ENCODE measurements at regions not wholly inside any gene's neighbourhood (a gene's known extent, or its start where the extent isn't known, plus 50 kb on each side); places are given as distances from the start of the nearest gene placed in this dataset.

DNA sequence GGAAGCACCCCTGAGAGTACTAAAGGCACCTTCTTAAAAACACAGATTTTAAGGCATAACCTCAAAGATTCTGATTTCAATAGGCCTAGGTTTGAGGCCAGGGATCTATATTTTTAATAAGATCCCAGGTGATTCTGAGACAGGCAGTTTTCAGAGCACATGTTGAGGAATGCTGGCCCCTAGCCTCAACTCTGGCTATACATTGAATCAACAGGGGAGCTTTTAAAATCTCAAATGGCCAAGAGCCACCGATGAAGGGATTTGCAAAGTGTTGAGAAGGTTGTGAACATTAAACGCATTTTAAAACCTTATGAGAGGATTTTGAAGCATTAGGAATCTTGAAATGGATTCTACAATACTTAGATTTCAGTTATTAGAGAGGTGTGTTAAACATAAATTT is 268.8 kb upstream of the ARHGEF26 start:
- no peak for TF ChIP-seq POLR2A (IDR thresholded peaks at IDR 0.05)
- TF ChIP-seq, protein P1, sequence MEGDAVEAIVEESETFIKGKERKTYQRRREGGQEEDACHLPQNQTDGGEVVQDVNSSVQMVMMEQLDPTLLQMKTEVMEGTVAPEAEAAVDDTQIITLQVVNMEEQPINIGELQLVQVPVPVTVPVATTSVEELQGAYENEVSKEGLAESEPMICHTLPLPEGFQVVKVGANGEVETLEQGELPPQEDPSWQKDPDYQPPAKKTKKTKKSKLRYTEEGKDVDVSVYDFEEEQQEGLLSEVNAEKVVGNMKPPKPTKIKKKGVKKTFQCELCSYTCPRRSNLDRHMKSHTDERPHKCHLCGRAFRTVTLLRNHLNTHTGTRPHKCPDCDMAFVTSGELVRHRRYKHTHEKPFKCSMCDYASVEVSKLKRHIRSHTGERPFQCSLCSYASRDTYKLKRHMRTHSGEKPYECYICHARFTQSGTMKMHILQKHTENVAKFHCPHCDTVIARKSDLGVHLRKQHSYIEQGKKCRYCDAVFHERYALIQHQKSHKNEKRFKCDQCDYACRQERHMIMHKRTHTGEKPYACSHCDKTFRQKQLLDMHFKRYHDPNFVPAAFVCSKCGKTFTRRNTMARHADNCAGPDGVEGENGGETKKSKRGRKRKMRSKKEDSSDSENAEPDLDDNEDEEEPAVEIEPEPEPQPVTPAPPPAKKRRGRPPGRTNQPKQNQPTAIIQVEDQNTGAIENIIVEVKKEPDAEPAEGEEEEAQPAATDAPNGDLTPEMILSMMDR (IDR thresholded peaks at IDR 0.05): no peak

Data from body of pancreas (tissue), 4 donors.